B cell (primary cell): ENCODE measurements at regions not wholly inside any gene's neighbourhood (a gene's known extent, or its start where the extent isn't known, plus 50 kb on each side); places are given as distances from the start of the nearest gene placed in this dataset.

Experiments
- ATAC-seq: fragments of 200-7000 bp; cut with Tn5 transposase; one replicate; pipeline ENCODE4 v1.10.0; 2021; ENCODE audit warnings: low read depth, mild to moderate bottlenecking, moderate number of reproducible peaks, moderate library complexity
- CTCF ChIA-PET: fragments of 350-600 bp; sonication (Branson Sonifier 250); formaldehyde crosslinking; loops from one replicate; lab custom pipeline; 2021; ENCODE audit warnings: antibody characterized with exemption, inconsistent platforms; lab: Charles Lee
- POLR2A ChIA-PET: fragments of 350-600 bp; sonication (Branson Sonifier 250); formaldehyde crosslinking; loops from one replicate; lab custom pipeline; 2021; ENCODE audit warnings: antibody characterized with exemption; lab: Charles Lee
- DNase-seq: peaks from one replicate; pipeline ENCODE4 v3.0.0; 2013
- H2AFZ ChIP-seq: 2 replicates; pipeline ENCODE4 v1.6.1; 2012; ENCODE audit warnings: mild to moderate bottlenecking, low read depth, low read length; ENCODE audit not compliant: insufficient read depth, poor library complexity, severe bottlenecking
- H3K27ac ChIP-seq, 2 donors: 1 replicate in 1 of 2; 2 replicates in 1 of 2; pipeline ENCODE4 v1.5.1; 2012 to 2013; ENCODE audit warnings: low read length in 2 of 2, mild to moderate bottlenecking in 2 of 2, moderate library complexity in 1 of 2
- H3K27me3 ChIP-seq, 4 experiments: fragments of 200-600 bp in 1 of 4; sonication (generic) in 1 of 4; replicated peaks in 1 of 4; 1 replicate in 2 of 4; 2 replicates in 2 of 4; pipeline versions ENCODE4 v1.6.1 to v1.7.0; 2013 to 2016; ENCODE audit warnings: low read length in 3 of 4, mild to moderate bottlenecking in 2 of 4, mixed read lengths in 1 of 4, moderate library complexity in 1 of 4; ENCODE audit not compliant: insufficient read depth in 4 of 4, control insufficient read depth in 3 of 4; ENCODE audit errors: control extremely low read depth in 1 of 4
- H3K36me3 ChIP-seq, 2 experiments: replicated peaks in 1 of 2; 1 replicate in 1 of 2; 2 replicates in 1 of 2; pipeline versions ENCODE4 v1.6.1 to v1.7.1; 2013; ENCODE audit warnings: low read length in 1 of 2; ENCODE audit not compliant: insufficient read depth in 2 of 2, control insufficient read depth in 1 of 2; ENCODE audit errors: control extremely low read depth in 1 of 2, extremely low read depth in 1 of 2
- H3K4me1 ChIP-seq, 2 donors: fragments of 200-600 bp in 1 of 2; sonication (generic) in 1 of 2; 1 replicate in 1 of 2; 2 replicates in 1 of 2; pipeline versions ENCODE4 v1.5.1 to v1.6.1; 2013 to 2017; ENCODE audit warnings: low read length in 2 of 2; ENCODE audit not compliant: control insufficient read depth in 2 of 2, insufficient read depth in 2 of 2
- H3K4me2 ChIP-seq: replicated peaks from 2 replicates; pipeline ENCODE3; 2012; ENCODE audit warnings: mild to moderate bottlenecking, low read depth, low read length; ENCODE audit not compliant: poor library complexity, severe bottlenecking
- H3K4me3 ChIP-seq, 5 experiments: fragments of 200-600 bp in 1 of 5; sonication (generic) in 1 of 5; 1 replicate in 3 of 5; 2 replicates in 2 of 5; pipeline versions ENCODE4 v1.5.1 to v1.7.0; 2011 to 2016; ENCODE audit warnings: low read length in 4 of 5, mild to moderate bottlenecking in 4 of 5, low read depth in 2 of 5, control low read depth in 1 of 5, moderate library complexity in 1 of 5; ENCODE audit not compliant: insufficient read depth in 1 of 5; ENCODE audit errors: control extremely low read depth in 1 of 5, extremely low read depth in 1 of 5
- H3K79me2 ChIP-seq: fragments of 200-600 bp; sonication (generic); one replicate; pipeline ENCODE4 v1.6.0; 2016; ENCODE audit warnings: low read length; ENCODE audit not compliant: control insufficient read depth, insufficient read depth
- H3K9ac ChIP-seq: fragments of 200-600 bp; sonication (generic); 2 replicates; pipeline ENCODE4 v1.6.1; 2017; ENCODE audit warnings: mild to moderate bottlenecking, low read length, moderate library complexity
- H3K9me3 ChIP-seq, 3 donors: one replicate each; pipeline versions ENCODE4 v1.6.1 to v1.7.1; 2013; ENCODE audit warnings: low read length in 2 of 3; ENCODE audit not compliant: control insufficient read depth in 2 of 3, insufficient read depth in 1 of 3; ENCODE audit errors: control extremely low read depth in 1 of 3
- H4K20me1 ChIP-seq: 2 replicates; pipeline ENCODE4 v1.6.0; 2012; ENCODE audit warnings: mild to moderate bottlenecking, low read length; ENCODE audit not compliant: insufficient read depth, control insufficient read depth, poor library complexity, severe bottlenecking
- H3K27ac Mint-ChIP-seq: one replicate; pipeline ENCODE4 v1.8.0; 2021; ENCODE audit warnings: mixed read lengths
- H3K27me3 Mint-ChIP-seq: one replicate; pipeline ENCODE4 v1.8.0; 2021; ENCODE audit warnings: mixed read lengths
- H3K4me1 Mint-ChIP-seq: one replicate; pipeline ENCODE4 v1.8.0; 2021; ENCODE audit warnings: mixed read lengths
- H3K4me3 Mint-ChIP-seq: one replicate; pipeline ENCODE4 v1.8.0; 2021; ENCODE audit warnings: mixed read lengths
- H3K9me3 Mint-ChIP-seq: one replicate; pipeline ENCODE4 v1.8.0; 2022; ENCODE audit warnings: mixed read lengths; ENCODE audit not compliant: insufficient read depth
- EZH2 ChIP-seq: IDR thresholded peaks from 2 replicates; pipeline ENCODE4 v1.6.1; 2012; ENCODE audit warnings: borderline replicate concordance, low read depth, mild to moderate bottlenecking, moderate library complexity, low read length; ENCODE audit not compliant: insufficient read depth, poor library complexity, severe bottlenecking
- WGBS: methylation state at CpG from one replicate; pipeline ENCODE4 v1.1.5; 2013; ENCODE audit warnings: missing lambda C conversion rate; ENCODE audit not compliant: insufficient coverage; 5-methylcytosine and 5-hydroxymethylcytosine counted together
- intact Hi-C: fragments of 100-400 bp; cut with micrococcal nuclease; formaldehyde crosslinking; loops from one replicate; pipeline ENCODE4 v1.10.0; 2022
- TF ChIP-seq, protein P1 (sequence below): fragments of 200-600 bp; IDR thresholded peaks from one replicate; pipeline ENCODE4 v1.8.0; 2022; ENCODE audit warnings: antibody characterized with exemption, mild to moderate bottlenecking

- Mint-ChIP-seq H3K27ac (no peak overlapping the region), H3K27me3 (no peaks in the 10 kb centered on the region), H3K9me3 (no peaks in the 10 kb centered on the region), H3K4me3 (no peak overlapping the region), H3K4me1 (no peaks in the 10 kb centered on the region)
- Histone ChIP-seq H3K79me2 (no peaks in the 10 kb centered on the region), H3K4me1 (no peaks in the 10 kb centered on the region), H4K20me1 (no peaks in the 10 kb centered on the region), H3K4me2 (no peak overlapping the region), H2AFZ (no peak overlapping the region), H3K27me3 (no peaks in the 10 kb centered on the region), H3K9me3 (no peaks in the 10 kb centered on the region), H3K36me3 (no peaks in the 10 kb centered on the region), H3K27ac (no peak overlapping the region), H3K9ac (no peak overlapping the region), H3K4me3 (no peak overlapping the region)
- ChIA-PET CTCF (no interaction called here), POLR2A (no interaction called here)
- 50% methylated on average over 1 of the region's 2 CpGs for WGBS
- DNase-seq (no peak), ATAC-seq (no peak)
- TF ChIP-seq, protein P1, sequence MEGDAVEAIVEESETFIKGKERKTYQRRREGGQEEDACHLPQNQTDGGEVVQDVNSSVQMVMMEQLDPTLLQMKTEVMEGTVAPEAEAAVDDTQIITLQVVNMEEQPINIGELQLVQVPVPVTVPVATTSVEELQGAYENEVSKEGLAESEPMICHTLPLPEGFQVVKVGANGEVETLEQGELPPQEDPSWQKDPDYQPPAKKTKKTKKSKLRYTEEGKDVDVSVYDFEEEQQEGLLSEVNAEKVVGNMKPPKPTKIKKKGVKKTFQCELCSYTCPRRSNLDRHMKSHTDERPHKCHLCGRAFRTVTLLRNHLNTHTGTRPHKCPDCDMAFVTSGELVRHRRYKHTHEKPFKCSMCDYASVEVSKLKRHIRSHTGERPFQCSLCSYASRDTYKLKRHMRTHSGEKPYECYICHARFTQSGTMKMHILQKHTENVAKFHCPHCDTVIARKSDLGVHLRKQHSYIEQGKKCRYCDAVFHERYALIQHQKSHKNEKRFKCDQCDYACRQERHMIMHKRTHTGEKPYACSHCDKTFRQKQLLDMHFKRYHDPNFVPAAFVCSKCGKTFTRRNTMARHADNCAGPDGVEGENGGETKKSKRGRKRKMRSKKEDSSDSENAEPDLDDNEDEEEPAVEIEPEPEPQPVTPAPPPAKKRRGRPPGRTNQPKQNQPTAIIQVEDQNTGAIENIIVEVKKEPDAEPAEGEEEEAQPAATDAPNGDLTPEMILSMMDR: no peak
- TF ChIP-seq EZH2: no peak
- intact Hi-C loops: no loop called here
These were observed 258.5 kb upstream of the SLIT2 start for GRCh38 chr4:19993242-19993641.

GRCh38 chr4:19992471-19993093 lies 259.1 kb upstream of the SLIT2 start:
- no peak overlapping the region for H3K9ac ChIP-seq

More at GRCh38 chr4:19992471-19993093, 259.1 kb upstream of the SLIT2 start:
- CTCF ChIA-PET: no interaction called here
- DNase-seq (no peak), ATAC-seq (no peak)
- Histone ChIP-seq H3K9me3 (no peaks in the 10 kb centered on the region), H3K79me2 (no peaks in the 10 kb centered on the region), H3K27me3 (no peaks in the 10 kb centered on the region), H3K4me1 (no peaks in the 10 kb centered on the region), H3K36me3 (no peaks in the 10 kb centered on the region), H3K4me2 (no peak overlapping the region), H3K27ac (no peak overlapping the region), H3K4me3 (no peak overlapping the region), H2AFZ (no peak overlapping the region), H4K20me1 (no peaks in the 10 kb centered on the region)
- Mint-ChIP-seq H3K27me3 (no peaks in the 10 kb centered on the region), H3K27ac (no peak overlapping the region), H3K4me1 (no peaks in the 10 kb centered on the region), H3K4me3 (no peak overlapping the region), H3K9me3 (no peaks in the 10 kb centered on the region)
- POLR2A ChIA-PET: no interaction called here
- WGBS: no CpG with 5 or more reads among the region's 4 CpGs
- intact Hi-C loops: no loop called here
- TF ChIP-seq, protein P1: no peak
- TF ChIP-seq EZH2: no peak
